BLaER1 treated with 17β-estradiol and CSF1 and Interleukin-3, amounts not matched to agents 10 nM and 100 nM (cell line): ENCODE measurements at regions not wholly inside any gene's neighbourhood (a gene's known extent, or its start where the extent isn't known, plus 50 kb on each side); places are given as distances from the start of the nearest gene placed in this dataset.

Experiments
- H3K27ac ChIP-seq, 11 experiments: shearing (Covaris generic); formaldehyde crosslinking; 2 replicates each; pipeline ENCODE4 v1.8.1; 2022
- H3K27me3 ChIP-seq, 11 experiments: shearing (Covaris generic); formaldehyde crosslinking; 2 replicates each; pipeline ENCODE4 v1.8.1; 2022
- H3K36me3 ChIP-seq, 11 experiments: shearing (Covaris generic); formaldehyde crosslinking; 2 replicates each; pipeline ENCODE4 v1.8.1; 2022
- H3K4me1 ChIP-seq, 10 experiments: shearing (Covaris generic); formaldehyde crosslinking; 2 replicates each; pipeline ENCODE4 v1.8.1; 2022
- H3K4me2 ChIP-seq, 11 experiments: shearing (Covaris generic); formaldehyde crosslinking; 2 replicates each; pipeline ENCODE4 v1.8.1; 2022
- H3K4me3 ChIP-seq, 10 experiments: shearing (Covaris generic); formaldehyde crosslinking; 2 replicates each; pipeline ENCODE4 v1.8.1; 2022
- H3K9ac ChIP-seq, 11 experiments: shearing (Covaris generic); formaldehyde crosslinking; 2 replicates each; pipeline ENCODE4 v1.8.1; 2022
- H3K9me3 ChIP-seq, 11 experiments: shearing (Covaris generic); formaldehyde crosslinking; replicated peaks in 1 of 11; 2 replicates each; pipeline ENCODE4 v1.8.1; 2022
- H4K20me1 ChIP-seq, 11 experiments: shearing (Covaris generic); formaldehyde crosslinking; 2 replicates each; pipeline ENCODE4 v1.8.1; 2022
- Cebpa-rat ChIP-seq, 11 experiments: shearing (Covaris generic); IDR thresholded peaks; 2 replicates each; pipeline ENCODE4 v1.8.1; 2022

DNA sequence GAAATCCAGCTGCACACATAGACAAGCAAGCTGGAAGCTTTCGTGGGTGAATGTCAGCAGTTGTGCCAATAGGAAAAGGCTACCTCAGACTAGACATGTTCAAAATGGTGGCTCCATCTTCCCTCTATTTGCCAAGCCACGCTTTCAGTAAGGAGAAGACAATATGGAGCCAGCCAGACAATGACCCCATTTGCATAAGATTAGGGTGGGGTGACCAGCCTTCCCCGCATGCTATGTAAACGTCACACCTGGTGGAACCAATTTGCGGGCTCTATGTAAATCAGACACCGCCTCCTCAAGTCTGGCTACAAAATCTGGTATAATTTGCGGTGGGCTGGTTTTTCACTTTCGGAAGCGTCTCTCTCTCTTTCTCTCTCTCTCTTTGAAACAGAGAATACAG lies 297.4 kb upstream of the PCDH15 start:
- H3K9me3 ChIP-seq, result no peaks in the 10 kb centered on the region
- no peak overlapping the region for H3K4me3 ChIP-seq
- peaks cover 0 to 7% (median 0%) of the 10 kb centered on the region in 10 experiments; a peak in 1 of 20 replicates for H3K4me1 ChIP-seq
- TF ChIP-seq Cebpa-rat (IDR thresholded peaks at IDR 0.05), result no peak
- no peaks in the 10 kb centered on the region for H3K36me3 ChIP-seq
- H3K4me2 ChIP-seq, result no peak overlapping the region
- H3K9ac ChIP-seq, result no peak overlapping the region
- H3K27ac ChIP-seq, result no peak overlapping the region
- no peaks in the 10 kb centered on the region for H4K20me1 ChIP-seq
- no peaks in the 10 kb centered on the region for H3K27me3 ChIP-seq

DNA sequence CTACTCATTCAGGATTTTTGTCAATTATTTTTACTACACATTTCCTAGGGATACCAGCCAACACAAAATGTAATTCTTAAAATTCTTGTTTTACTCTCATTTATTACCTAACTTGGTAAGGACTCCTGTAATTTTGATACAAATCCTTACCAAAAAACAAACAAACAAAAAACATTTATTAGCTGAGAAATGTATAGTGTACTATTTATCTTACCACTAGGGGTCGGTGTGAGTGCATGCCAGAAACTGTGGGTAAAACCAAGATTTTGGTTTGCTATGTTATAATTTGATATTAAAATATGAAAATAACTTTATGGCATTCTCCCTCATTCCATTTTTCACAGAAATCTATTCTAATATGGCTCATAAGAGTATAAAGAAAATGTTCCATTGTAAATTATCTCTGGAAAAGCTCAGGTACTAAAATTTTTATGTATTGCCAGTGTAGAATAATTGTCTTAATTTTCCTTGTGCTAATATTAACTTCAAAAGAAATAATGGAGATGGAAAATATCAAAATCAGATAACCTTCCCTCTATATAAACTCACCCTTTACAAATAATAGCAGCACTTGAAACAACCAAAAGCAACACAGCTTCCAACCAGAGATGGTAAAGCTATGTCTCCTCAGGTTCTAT lies 290.8 kb upstream of the PCDH15 start:
- Histone ChIP-seq H3K4me1 (peaks cover 0 to 7% (median 0%) of the 10 kb centered on the region in 10 experiments; a peak in 1 of 20 replicates), H3K9me3 (no peaks in the 10 kb centered on the region), H3K27me3 (no peaks in the 10 kb centered on the region), H3K27ac (no peak overlapping the region), H3K4me3 (no peak overlapping the region), H3K36me3 (no peaks in the 10 kb centered on the region), H3K4me2 (no peak overlapping the region), H4K20me1 (no peaks in the 10 kb centered on the region), H3K9ac (no peak overlapping the region)
- no peak for TF ChIP-seq Cebpa-rat (IDR thresholded peaks at IDR 0.05)

DNA sequence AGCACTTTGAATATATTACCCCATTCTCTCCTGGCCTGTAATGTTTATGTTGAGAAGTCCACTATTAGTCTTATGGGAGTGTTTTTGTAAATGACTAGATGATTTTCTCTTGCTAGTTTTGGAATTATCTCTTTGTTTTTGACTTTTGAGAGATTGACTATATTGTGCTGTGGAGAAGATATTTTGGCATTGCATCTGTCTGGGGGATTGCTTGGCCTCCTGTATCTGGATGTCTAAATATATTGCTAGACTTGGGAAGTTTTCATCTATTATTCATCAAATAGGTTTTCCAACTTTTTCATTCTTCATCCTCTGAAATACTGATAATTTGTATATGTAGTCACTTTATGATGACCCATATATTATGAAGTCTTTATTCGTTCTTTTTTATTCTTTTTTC lies 277.1 kb upstream of the PCDH15 start:
- Histone ChIP-seq H3K4me1 (no peaks in the 10 kb centered on the region), H3K9me3 (no peaks in the 10 kb centered on the region), H3K36me3 (no peaks in the 10 kb centered on the region), H3K4me2 (no peak overlapping the region), H3K27ac (no peak overlapping the region), H3K27me3 (no peaks in the 10 kb centered on the region), H3K4me3 (no peak overlapping the region), H4K20me1 (no peaks in the 10 kb centered on the region), H3K9ac (no peak overlapping the region)
- TF ChIP-seq Cebpa-rat (IDR thresholded peaks at IDR 0.05), result no peak

DNA sequence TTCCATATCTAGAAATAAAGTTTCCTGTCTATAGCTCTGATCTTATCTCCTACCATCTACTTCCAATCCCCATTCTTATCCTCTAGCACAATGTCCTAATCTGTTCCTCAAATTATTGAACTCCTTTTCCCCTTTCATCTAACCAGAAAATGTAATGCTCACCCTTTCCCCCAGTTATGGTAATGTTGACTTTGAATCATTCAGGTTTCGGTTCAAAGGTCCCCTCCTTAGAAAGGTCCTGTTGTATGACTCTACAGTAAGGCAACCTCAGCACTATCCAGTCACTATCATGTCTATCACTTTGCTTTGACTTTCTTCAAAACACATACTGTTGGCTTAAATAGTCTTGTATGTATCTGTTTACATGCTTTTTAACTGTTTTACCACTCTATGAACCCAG lies 264.2 kb upstream of the PCDH15 start:
- Histone ChIP-seq H3K27me3 (no peaks in the 10 kb centered on the region), H3K4me3 (no peak overlapping the region), H3K9ac (no peak overlapping the region), H3K9me3 (no peaks in the 10 kb centered on the region), H3K27ac (no peak overlapping the region), H3K4me2 (no peak overlapping the region), H3K36me3 (no peaks in the 10 kb centered on the region), H3K4me1 (no peaks in the 10 kb centered on the region), H4K20me1 (no peaks in the 10 kb centered on the region)
- TF ChIP-seq Cebpa-rat (IDR thresholded peaks at IDR 0.05), result no peak

DNA sequence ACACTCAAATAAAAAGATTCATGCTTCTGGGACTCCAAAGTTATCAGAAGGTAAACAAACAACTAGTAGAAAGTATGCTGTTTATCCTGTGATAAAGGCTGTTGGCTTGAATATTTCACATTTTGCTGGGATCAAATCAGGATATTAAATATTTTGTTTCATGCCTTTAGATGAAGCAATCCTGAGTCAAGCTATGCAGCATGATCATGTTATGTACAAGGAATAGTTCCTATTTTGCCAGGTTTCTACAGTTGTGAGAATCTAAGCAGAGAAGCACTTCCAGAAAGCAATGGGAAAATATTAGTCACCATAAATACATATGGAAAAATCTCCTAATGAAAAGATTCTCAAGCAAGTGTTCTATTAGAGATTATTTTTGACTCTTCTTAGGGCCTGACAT lies 262.8 kb upstream of the PCDH15 start:
- no peak overlapping the region for H3K4me3 ChIP-seq
- no peaks in the 10 kb centered on the region for H3K27me3 ChIP-seq
- no peaks in the 10 kb centered on the region for H3K36me3 ChIP-seq
- H3K9ac ChIP-seq, result no peak overlapping the region
- H3K4me1 ChIP-seq, result no peaks in the 10 kb centered on the region
- no peak overlapping the region for H3K27ac ChIP-seq
- no peak for TF ChIP-seq Cebpa-rat (IDR thresholded peaks at IDR 0.05)
- no peaks in the 10 kb centered on the region for H3K9me3 ChIP-seq
- no peak overlapping the region for H3K4me2 ChIP-seq
- no peaks in the 10 kb centered on the region for H4K20me1 ChIP-seq

DNA sequence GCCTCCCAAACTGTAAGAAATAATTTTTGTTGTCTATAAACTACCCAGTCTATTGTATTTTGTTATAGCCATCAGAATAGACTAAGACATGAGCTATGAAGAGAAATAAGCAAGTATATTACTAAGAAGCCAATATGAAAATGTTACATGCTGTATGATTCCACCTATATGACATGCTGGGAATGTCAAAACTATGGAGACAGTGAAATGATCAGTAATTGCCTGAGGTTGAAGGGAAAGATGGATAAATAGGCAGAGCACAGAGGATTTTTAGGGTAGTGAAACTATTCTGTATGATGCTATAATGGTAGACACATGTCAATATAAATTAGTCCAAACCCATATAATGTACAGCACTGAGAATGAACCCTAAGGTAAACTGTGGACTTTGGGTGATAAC lies 261.3 kb upstream of the PCDH15 start:
- Histone ChIP-seq H4K20me1 (no peaks in the 10 kb centered on the region), H3K27me3 (no peaks in the 10 kb centered on the region), H3K4me2 (no peak overlapping the region), H3K4me3 (no peak overlapping the region), H3K4me1 (no peaks in the 10 kb centered on the region), H3K36me3 (no peaks in the 10 kb centered on the region), H3K27ac (no peak overlapping the region), H3K9me3 (no peaks in the 10 kb centered on the region), H3K9ac (no peak overlapping the region)
- no peak for TF ChIP-seq Cebpa-rat (IDR thresholded peaks at IDR 0.05)

DNA sequence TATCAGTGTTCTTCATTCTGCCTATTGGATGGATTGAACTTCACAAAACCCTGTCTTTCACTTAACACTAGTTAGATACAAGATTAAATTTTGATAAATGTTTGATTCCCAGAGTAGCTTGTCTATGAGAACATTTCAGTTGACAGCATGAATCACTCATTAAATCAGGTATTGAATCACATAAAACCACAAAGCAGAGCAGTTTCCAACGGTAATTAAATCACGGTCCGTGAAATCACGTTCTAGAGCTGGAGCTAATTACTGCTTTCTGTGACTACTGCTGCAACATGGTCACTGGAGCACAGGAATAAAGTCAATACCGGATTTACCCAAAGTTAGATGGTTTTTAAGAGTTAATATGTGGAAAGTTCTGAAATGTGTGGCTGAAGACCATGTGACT lies 257.8 kb upstream of the PCDH15 start:
- H3K9me3 ChIP-seq, result no peaks in the 10 kb centered on the region

DNA sequence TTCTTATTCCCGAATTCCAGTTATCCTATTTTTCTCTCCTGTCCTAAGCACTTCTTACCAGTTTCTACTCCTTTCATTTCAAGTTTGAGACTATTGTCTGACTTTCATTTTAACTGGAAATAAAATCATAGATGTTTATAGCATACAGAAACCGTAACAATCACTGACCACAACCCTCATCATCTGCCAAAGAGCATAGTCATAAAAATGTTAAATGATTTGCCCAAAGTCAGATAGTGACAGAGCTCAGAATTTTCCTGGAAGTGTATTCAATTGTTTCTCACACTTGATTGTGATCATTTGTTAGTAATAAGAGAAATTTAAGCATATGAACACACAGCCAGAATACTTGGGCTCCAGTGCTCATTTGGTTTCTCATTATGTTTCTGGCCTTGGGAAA lies 250.5 kb upstream of the PCDH15 start:
- Histone ChIP-seq H4K20me1 (no peaks in the 10 kb centered on the region), H3K4me1 (peaks cover 0 to 8% (median 5%) of the 10 kb centered on the region in 10 experiments; a peak in 6 of 20 replicates), H3K9ac (no peak overlapping the region), H3K27me3 (no peaks in the 10 kb centered on the region), H3K9me3 (no peaks in the 10 kb centered on the region), H3K4me3 (no peak overlapping the region), H3K27ac (no peak overlapping the region), H3K36me3 (no peaks in the 10 kb centered on the region), H3K4me2 (no peak overlapping the region)
- TF ChIP-seq Cebpa-rat (IDR thresholded peaks at IDR 0.05), result no peak

More for the DNA sequence above, 257.8 kb upstream of the PCDH15 start:
- no peaks in the 10 kb centered on the region for H3K27me3 ChIP-seq
- TF ChIP-seq Cebpa-rat (IDR thresholded peaks at IDR 0.05), result no peak
- no peaks in the 10 kb centered on the region for H3K4me1 ChIP-seq
- no peak overlapping the region for H3K4me2 ChIP-seq
- H3K4me3 ChIP-seq, result no peak overlapping the region
- H3K27ac ChIP-seq, result no peak overlapping the region
- H4K20me1 ChIP-seq, result no peaks in the 10 kb centered on the region
- H3K36me3 ChIP-seq, result no peaks in the 10 kb centered on the region
- no peak overlapping the region for H3K9ac ChIP-seq

DNA sequence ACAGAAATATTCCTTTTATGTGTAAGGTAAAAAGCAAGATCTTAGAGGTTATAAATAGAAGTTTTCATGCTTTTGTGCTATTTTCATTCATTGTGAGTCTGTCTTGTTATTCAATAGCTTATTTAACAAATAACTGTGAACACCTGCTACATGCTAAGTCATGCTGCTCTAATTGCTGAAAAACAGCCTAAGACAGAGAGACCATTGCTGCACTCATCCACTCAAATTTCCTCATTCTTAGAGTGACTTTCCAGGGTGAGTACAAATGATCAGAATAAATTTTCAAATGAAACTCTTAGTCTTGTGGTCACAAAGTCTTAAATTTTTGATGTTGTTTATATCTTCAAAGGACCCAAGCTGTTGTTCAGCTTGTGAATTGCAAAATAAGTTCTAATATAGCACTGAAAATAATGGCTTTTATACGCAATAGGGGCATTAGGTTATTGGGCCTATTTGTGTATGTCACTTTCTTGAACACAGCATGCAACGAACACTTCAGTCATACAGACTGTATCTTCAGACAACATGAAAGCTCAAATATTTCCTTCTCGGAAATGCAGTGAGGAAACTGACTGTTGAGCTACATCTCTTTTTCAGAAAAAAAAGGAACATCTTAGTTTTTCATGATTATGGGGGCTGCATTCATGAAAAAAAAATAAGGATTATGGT lies 247.9 kb upstream of the PCDH15 start:
- H3K27ac ChIP-seq, result no peak overlapping the region
- no peak overlapping the region for H3K4me3 ChIP-seq
- H3K9me3 ChIP-seq, result no peaks in the 10 kb centered on the region
- H3K4me2 ChIP-seq, result peak overlapping the region in 2 of 11 experiments; percentile 5 to 25; a peak in 4 of 22 replicates
- H3K27me3 ChIP-seq, result no peaks in the 10 kb centered on the region
- no peaks in the 10 kb centered on the region for H4K20me1 ChIP-seq
- no peaks in the 10 kb centered on the region for H3K36me3 ChIP-seq
- H3K9ac ChIP-seq, result no peak overlapping the region
- peaks cover 0 to 8% (median 5%) of the 10 kb centered on the region in 10 experiments; a peak in 6 of 20 replicates for H3K4me1 ChIP-seq
- no peak for TF ChIP-seq Cebpa-rat (IDR thresholded peaks at IDR 0.05)

DNA sequence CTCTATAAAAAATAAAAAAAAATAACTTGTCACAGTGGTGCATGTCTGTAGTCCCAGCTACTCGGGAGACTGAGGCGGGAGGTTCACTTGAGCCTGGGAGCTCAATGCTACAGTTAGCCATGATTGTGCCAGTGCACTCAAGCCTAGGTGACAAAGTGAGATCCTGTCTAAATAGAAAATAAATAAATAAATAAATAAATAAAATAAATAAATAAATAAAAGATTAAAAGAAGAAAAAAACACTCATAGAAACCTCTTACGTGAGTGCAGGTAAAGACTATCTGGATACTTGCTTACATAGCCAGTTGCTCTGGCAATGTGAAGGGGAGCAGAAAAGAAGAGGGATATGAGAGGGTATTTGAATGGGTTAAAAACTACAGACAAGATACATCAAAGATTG lies 242.5 kb upstream of the PCDH15 start:
- H3K9me3 ChIP-seq, result no peaks in the 10 kb centered on the region

More for the DNA sequence above, 242.5 kb upstream of the PCDH15 start:
- Histone ChIP-seq H4K20me1 (no peaks in the 10 kb centered on the region), H3K9ac (no peak overlapping the region), H3K36me3 (no peaks in the 10 kb centered on the region), H3K27ac (no peak overlapping the region), H3K27me3 (no peaks in the 10 kb centered on the region), H3K4me1 (no peaks in the 10 kb centered on the region; a peak in 2 of 20 replicates), H3K4me3 (no peak overlapping the region), H3K4me2 (no peak overlapping the region)
- TF ChIP-seq Cebpa-rat (IDR thresholded peaks at IDR 0.05), result no peak
